NCI-H1417 treated with DMSO at 0.1 percent for 48 hours (cell line): ENCODE measurements at regions not wholly inside any gene's neighbourhood (a gene's known extent, or its start where the extent isn't known, plus 50 kb on each side); places are given as distances from the start of the nearest gene placed in this dataset.
"Not testable (repeated sequence)": the region's sequence is repeated elsewhere in the genome, so short reads cannot be mapped to it uniquely, and the experiment has no call there.

ENCODE experiments used
- DNase-seq: peaks from one replicate; lab custom pipeline; 2025; lab: John Stamatoyannopoulos, UW

GRCh38 chr1:219560856-219561255 is 52.0 kb downstream of the ZC3H11B start:
- no peak for DNase-seq

GRCh38 chr1:219559899-219560298 is 53.0 kb downstream of the ZC3H11B start:
- no peak for DNase-seq

GRCh38 chr1:219555806-219556205 is 57.1 kb downstream of the ZC3H11B start:
- no peak for DNase-seq

GRCh38 chr1:219555031-219555692 is 57.7 kb downstream of the ZC3H11B start:
- DNase-seq: no peak

- no peak for DNase-seq
Measured at GRCh38 chr1:219553934-219554502, 58.9 kb downstream of the ZC3H11B start.

- no peak for DNase-seq
Measured at GRCh38 chr1:219550201-219550600, 62.7 kb downstream of the ZC3H11B start.

- no peak for DNase-seq
Measured at GRCh38 chr1:219549215-219549614, 63.7 kb downstream of the ZC3H11B start.

- no peak for DNase-seq
Measured at GRCh38 chr1:219548386-219548785, 64.5 kb downstream of the ZC3H11B start.

GRCh38 chr1:219545756-219546155 is 67.1 kb downstream of the ZC3H11B start:
- not testable (repeated sequence) for DNase-seq

GRCh38 chr1:219544163-219544846 is 68.6 kb downstream of the ZC3H11B start:
- no peak for DNase-seq

- DNase-seq: no peak
Measured at GRCh38 chr1:219542828-219543518, 69.9 kb downstream of the ZC3H11B start.

- no peak for DNase-seq
Measured at GRCh38 chr1:219541946-219542345, 71.0 kb downstream of the ZC3H11B start.

- no peak for DNase-seq
Measured at GRCh38 chr1:219539645-219540254, 73.2 kb downstream of the ZC3H11B start.

- DNase-seq: no peak
Measured at GRCh38 chr1:219538886-219539285, 74.0 kb downstream of the ZC3H11B start.

- DNase-seq: no peak
Measured at GRCh38 chr1:219537223-219537631, 75.7 kb downstream of the ZC3H11B start.

- DNase-seq: no peak
Measured at GRCh38 chr1:219536038-219536437, 76.9 kb downstream of the ZC3H11B start.

- no peak for DNase-seq
Measured at GRCh38 chr1:219534991-219535390, 77.9 kb downstream of the ZC3H11B start.

- no peak for DNase-seq
Measured at GRCh38 chr1:219533280-219533679, 79.6 kb downstream of the ZC3H11B start.

- no peak for DNase-seq
Measured at GRCh38 chr1:219529116-219529515, 83.8 kb downstream of the ZC3H11B start.

- DNase-seq: no peak
Measured at GRCh38 chr1:219528633-219529032, 84.3 kb downstream of the ZC3H11B start.

- DNase-seq: no peak
Measured at GRCh38 chr1:219527994-219528393, 84.9 kb downstream of the ZC3H11B start.

GRCh38 chr1:219526074-219526473 is 86.8 kb downstream of the ZC3H11B start:
- no peak for DNase-seq
